SK-N-SH (cell line): ENCODE measurements at regions not wholly inside any gene's neighbourhood (a gene's known extent, or its start where the extent isn't known, plus 50 kb on each side); places are given as distances from the start of the nearest gene placed in this dataset.

Experiments used
- CTCF ChIA-PET: fragments of 300-600, 350-600 bp; formaldehyde crosslinking; extraction: SDS; loops from one replicate; lab custom pipeline; 2021; lab: Yijun Ruan, JAX
- POLR2A ChIA-PET: fragments of 350-600 bp; sonication (Branson Sonifier 250); formaldehyde crosslinking; extraction: SDS; loops from one replicate; lab custom pipeline; 2020; ENCODE audit warnings: antibody characterized with exemption, inconsistent platforms; lab: Yijun Ruan, JAX
- DNase-seq: peaks from one replicate; pipeline ENCODE4 v3.0.0; 2012
- H2AFZ ChIP-seq: fragments of 200-600 bp; sonication (generic); 2 replicates; pipeline ENCODE4 v1.8.1; 2016; ENCODE audit warnings: antibody characterized with exemption, mild to moderate bottlenecking, low read depth
- H3F3A ChIP-seq: fragments of 200-600 bp; sonication (generic); replicated peaks from 2 replicates; pipeline ENCODE3; 2016; ENCODE audit warnings: antibody characterized with exemption, mild to moderate bottlenecking; ENCODE audit not compliant: insufficient read depth
- H3K27ac ChIP-seq, 2 experiments: fragments of 200-500 bp in 1 of 2; fragments of 200-600 bp in 1 of 2; sonication (Bioruptor generic) in 1 of 2; sonication (generic), shearing (Covaris generic) in 1 of 2; 2 replicates each; pipeline versions ENCODE4 v1.5.1 to v1.6.1; 2014 to 2016; ENCODE audit warnings: low read depth in 2 of 2, inconsistent platforms in 1 of 2, low read length in 1 of 2, mild to moderate bottlenecking in 1 of 2, mixed read lengths in 1 of 2
- H3K27me3 ChIP-seq: fragments of 200-600 bp; sonication (generic), shearing (Covaris generic); 2 replicates; pipeline ENCODE4 v1.6.1; 2016; ENCODE audit warnings: mixed run types; ENCODE audit not compliant: insufficient read depth
- H3K36me3 ChIP-seq, 2 experiments: fragments of 200-500 bp in 1 of 2; fragments of 200-600 bp in 1 of 2; sonication (Bioruptor generic) in 1 of 2; sonication (generic) in 1 of 2; replicated peaks in 1 of 2; 2 replicates each; pipeline versions ENCODE3 to v1.5.1; 2014 to 2016; ENCODE audit warnings: low read length in 1 of 2, mild to moderate bottlenecking in 1 of 2; ENCODE audit not compliant: insufficient read depth in 2 of 2, control insufficient read depth in 1 of 2
- H3K4me1 ChIP-seq, 2 experiments: fragments of 200-500 bp in 1 of 2; fragments of 200-600 bp in 1 of 2; sonication (Bioruptor generic) in 1 of 2; sonication (generic), shearing (Covaris generic) in 1 of 2; 2 replicates each; pipeline versions ENCODE4 v1.5.1 to v1.6.1; 2014 to 2016; ENCODE audit warnings: low read depth in 1 of 2, low read length in 1 of 2, mixed run types in 1 of 2; ENCODE audit not compliant: insufficient read depth in 2 of 2, control insufficient read depth in 1 of 2
- H3K4me2 ChIP-seq: fragments of 200-600 bp; sonication (generic), shearing (Covaris generic); 2 replicates; pipeline ENCODE4 v1.6.1; 2017; ENCODE audit warnings: mixed run types
- H3K4me3 ChIP-seq, 2 experiments: fragments of 200-500 bp in 1 of 2; fragments of 200-600 bp in 1 of 2; sonication (Bioruptor generic) in 1 of 2; sonication (generic), shearing (Covaris generic) in 1 of 2; 2 replicates each; pipeline versions ENCODE4 v1.5.1 to v1.8.1; 2014 to 2016; ENCODE audit warnings: low read depth in 2 of 2, inconsistent platforms in 1 of 2, low read length in 1 of 2, mild to moderate bottlenecking in 1 of 2, mixed read lengths in 1 of 2, moderate library complexity in 1 of 2
- H3K79me2 ChIP-seq: fragments of 200-600 bp; sonication (generic); 2 replicates; pipeline ENCODE4 v1.8.1; 2017; ENCODE audit warnings: mild to moderate bottlenecking; ENCODE audit not compliant: insufficient read depth
- H3K9ac ChIP-seq: fragments of 200-600 bp; sonication (generic); 2 replicates; pipeline ENCODE4 v1.6.1; 2017; ENCODE audit warnings: mixed run types
- H3K9me2 ChIP-seq: fragments of 200-600 bp; sonication (generic); 2 replicates; pipeline ENCODE4 v1.6.1; 2017; ENCODE audit warnings: mixed run types
- H3K9me3 ChIP-seq: fragments of 200-600 bp; sonication (generic); 2 replicates; pipeline ENCODE4 v1.6.1; 2017; ENCODE audit warnings: mixed run types, mild to moderate bottlenecking, moderate library complexity
- H4K20me1 ChIP-seq: fragments of 200-600 bp; sonication (generic); 2 replicates; pipeline ENCODE4 v1.6.1; 2017; ENCODE audit warnings: mild to moderate bottlenecking, mixed run types; ENCODE audit not compliant: insufficient read depth
- EP300 ChIP-seq, 2 experiments: IDR thresholded peaks; 2 replicates each; pipeline versions ENCODE4 v1.4.0 to v1.6.1; 2012; ENCODE audit warnings: borderline replicate concordance in 1 of 2, low read depth in 1 of 2, low read length in 1 of 2
- FOXM1 ChIP-seq: IDR thresholded peaks from 2 replicates; pipeline ENCODE4 v1.4.0; 2012; ENCODE audit warnings: low read depth, mild to moderate bottlenecking
- GABPA ChIP-seq: IDR thresholded peaks from 2 replicates; pipeline ENCODE4 v1.4.0; 2012; ENCODE audit warnings: low read depth, mild to moderate bottlenecking
- GATA2 ChIP-seq: sonication (generic); formaldehyde crosslinking; IDR thresholded peaks from 2 replicates; pipeline ENCODE4 v1.5.0; 2020; ENCODE audit warnings: mild to moderate bottlenecking, missing genetic modification reagents
- JUND ChIP-seq: IDR thresholded peaks from 2 replicates; pipeline ENCODE4 v1.4.0; 2012
- MAX ChIP-seq: IDR thresholded peaks from 2 replicates; pipeline ENCODE4 v1.4.0; 2012; ENCODE audit warnings: low read depth
- MEF2A ChIP-seq: IDR thresholded peaks from 2 replicates; pipeline ENCODE4 v1.4.0; 2012; ENCODE audit warnings: low read depth, borderline replicate concordance
- NFIC ChIP-seq: IDR thresholded peaks from 2 replicates; pipeline ENCODE4 v1.4.0; 2012; ENCODE audit warnings: borderline replicate concordance
- NRF1 ChIP-seq: IDR thresholded peaks from 2 replicates; pipeline ENCODE4 v1.6.1; 2012; ENCODE audit warnings: low read depth, mild to moderate bottlenecking, low read length
- PBX3 ChIP-seq: IDR thresholded peaks from 2 replicates; pipeline ENCODE4; 2012
- RAD21 ChIP-seq: IDR thresholded peaks from 2 replicates; pipeline ENCODE4 v1.6.1; 2012; ENCODE audit warnings: mild to moderate bottlenecking, low read length
- RCOR1 ChIP-seq: fragments of 150-350 bp; IDR thresholded peaks from 2 replicates; pipeline ENCODE4 v1.6.1; 2017; ENCODE audit warnings: antibody characterized with exemption, low read length
- RXRA ChIP-seq: IDR thresholded peaks from 2 replicates; pipeline ENCODE4 v1.4.0; 2012; ENCODE audit warnings: low read depth, mild to moderate bottlenecking, borderline replicate concordance
- SIN3A ChIP-seq: IDR thresholded peaks from 2 replicates; pipeline ENCODE4 v1.6.1; 2012; ENCODE audit warnings: low read depth, mild to moderate bottlenecking, low read length, moderate library complexity, borderline replicate concordance
- TEAD4 ChIP-seq: IDR thresholded peaks from 2 replicates; pipeline ENCODE4 v1.4.0; 2012; ENCODE audit warnings: mild to moderate bottlenecking, borderline replicate concordance; ENCODE audit not compliant: insufficient read depth
- ZBTB33 ChIP-seq: IDR thresholded peaks from 2 replicates; pipeline ENCODE4 v1.4.0; 2012; ENCODE audit warnings: low read depth, borderline replicate concordance
- WGBS: methylation state at CpG from one replicate; pipeline ENCODE4 v1.1.6; 2017; ENCODE audit warnings: low lambda C conversion rate; 5-methylcytosine and 5-hydroxymethylcytosine counted together
- TF ChIP-seq, protein P1 (sequence below): IDR thresholded peaks from 2 replicates; pipeline ENCODE4 v1.6.1; 2012; ENCODE audit warnings: mild to moderate bottlenecking, low read depth, low read length, moderate library complexity
- TF ChIP-seq, protein P2 (sequence below): fragments of 150-350 bp; IDR thresholded peaks from 2 replicates; pipeline ENCODE4 v1.6.1; 2016; ENCODE audit warnings: mild to moderate bottlenecking, low read depth, low read length
- TF ChIP-seq, protein P3 (sequence below): fragments of 200-600 bp; sonication (generic); IDR thresholded peaks from 2 replicates; pipeline ENCODE4 v1.6.1; 2017; ENCODE audit warnings: antibody characterized with exemption, mild to moderate bottlenecking, moderate library complexity

DNA sequence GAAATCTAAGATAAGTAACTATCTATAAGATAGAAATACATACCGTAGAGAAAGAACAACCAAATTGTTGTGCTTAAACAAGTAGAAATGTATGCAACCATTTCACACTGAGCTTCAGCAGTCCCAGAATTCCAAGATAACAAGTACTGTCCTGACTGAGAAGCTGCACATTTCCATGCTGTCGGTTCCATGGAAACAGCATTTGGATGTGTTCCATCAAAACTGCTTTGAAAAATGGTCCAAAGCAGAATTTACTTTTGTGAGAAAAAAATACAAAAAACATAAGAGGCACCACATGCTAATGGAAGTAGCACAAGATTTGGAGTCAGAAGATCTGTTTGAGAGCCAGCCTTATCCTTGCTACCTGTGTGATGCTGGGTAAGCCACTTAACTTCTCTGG is 92.6 kb downstream of the MTERF1 start:
- H4K20me1 ChIP-seq = no peaks in the 10 kb centered on the region
- H3K4me1 ChIP-seq = no peaks in the 10 kb centered on the region; a peak in 1 of 4 replicates
- no peak overlapping the region for H3K4me3 ChIP-seq
- CTCF ChIA-PET = interaction anchor here (0.6 to 1.5 kb wide), 3 partner anchors 42 to 754 kb away, joined by 3 to 7 read pairs (median 3); no protein-coding TSS in a partner anchor
- H3K79me2 ChIP-seq = no peaks in the 10 kb centered on the region
- no peak overlapping the region for H2AFZ ChIP-seq
- no peak for DNase-seq
- no peak overlapping the region for H3K4me2 ChIP-seq
- H3K27me3 ChIP-seq = no peaks in the 10 kb centered on the region
- WGBS = 63% methylated on average over 2 of the region's 2 CpGs
- TF ChIP-seq TEAD4 (no peak), PBX3 (no peak), FOXM1 (no peak), GATA2 (no peak), MEF2A (no peak), RCOR1 (no peak), EP300 (IDR thresholded peaks at IDR 0.05; ENCODE audit: borderline replicate concordance in 1 of 2, low read depth in 1 of 2, low read length in 1 of 2) (no peak), MAX (no peak), ZBTB33 (no peak), NRF1 (no peak), SIN3A (no peak), RAD21 (no peak), RXRA (no peak), NFIC (no peak), GABPA (no peak), JUND (no peak)
- TF ChIP-seq, protein P1, sequence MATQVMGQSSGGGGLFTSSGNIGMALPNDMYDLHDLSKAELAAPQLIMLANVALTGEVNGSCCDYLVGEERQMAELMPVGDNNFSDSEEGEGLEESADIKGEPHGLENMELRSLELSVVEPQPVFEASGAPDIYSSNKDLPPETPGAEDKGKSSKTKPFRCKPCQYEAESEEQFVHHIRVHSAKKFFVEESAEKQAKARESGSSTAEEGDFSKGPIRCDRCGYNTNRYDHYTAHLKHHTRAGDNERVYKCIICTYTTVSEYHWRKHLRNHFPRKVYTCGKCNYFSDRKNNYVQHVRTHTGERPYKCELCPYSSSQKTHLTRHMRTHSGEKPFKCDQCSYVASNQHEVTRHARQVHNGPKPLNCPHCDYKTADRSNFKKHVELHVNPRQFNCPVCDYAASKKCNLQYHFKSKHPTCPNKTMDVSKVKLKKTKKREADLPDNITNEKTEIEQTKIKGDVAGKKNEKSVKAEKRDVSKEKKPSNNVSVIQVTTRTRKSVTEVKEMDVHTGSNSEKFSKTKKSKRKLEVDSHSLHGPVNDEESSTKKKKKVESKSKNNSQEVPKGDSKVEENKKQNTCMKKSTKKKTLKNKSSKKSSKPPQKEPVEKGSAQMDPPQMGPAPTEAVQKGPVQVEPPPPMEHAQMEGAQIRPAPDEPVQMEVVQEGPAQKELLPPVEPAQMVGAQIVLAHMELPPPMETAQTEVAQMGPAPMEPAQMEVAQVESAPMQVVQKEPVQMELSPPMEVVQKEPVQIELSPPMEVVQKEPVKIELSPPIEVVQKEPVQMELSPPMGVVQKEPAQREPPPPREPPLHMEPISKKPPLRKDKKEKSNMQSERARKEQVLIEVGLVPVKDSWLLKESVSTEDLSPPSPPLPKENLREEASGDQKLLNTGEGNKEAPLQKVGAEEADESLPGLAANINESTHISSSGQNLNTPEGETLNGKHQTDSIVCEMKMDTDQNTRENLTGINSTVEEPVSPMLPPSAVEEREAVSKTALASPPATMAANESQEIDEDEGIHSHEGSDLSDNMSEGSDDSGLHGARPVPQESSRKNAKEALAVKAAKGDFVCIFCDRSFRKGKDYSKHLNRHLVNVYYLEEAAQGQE = no peak
- TF ChIP-seq, protein P2, sequence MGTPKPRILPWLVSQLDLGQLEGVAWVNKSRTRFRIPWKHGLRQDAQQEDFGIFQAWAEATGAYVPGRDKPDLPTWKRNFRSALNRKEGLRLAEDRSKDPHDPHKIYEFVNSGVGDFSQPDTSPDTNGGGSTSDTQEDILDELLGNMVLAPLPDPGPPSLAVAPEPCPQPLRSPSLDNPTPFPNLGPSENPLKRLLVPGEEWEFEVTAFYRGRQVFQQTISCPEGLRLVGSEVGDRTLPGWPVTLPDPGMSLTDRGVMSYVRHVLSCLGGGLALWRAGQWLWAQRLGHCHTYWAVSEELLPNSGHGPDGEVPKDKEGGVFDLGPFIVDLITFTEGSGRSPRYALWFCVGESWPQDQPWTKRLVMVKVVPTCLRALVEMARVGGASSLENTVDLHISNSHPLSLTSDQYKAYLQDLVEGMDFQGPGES = no peak
- TF ChIP-seq, protein P3, sequence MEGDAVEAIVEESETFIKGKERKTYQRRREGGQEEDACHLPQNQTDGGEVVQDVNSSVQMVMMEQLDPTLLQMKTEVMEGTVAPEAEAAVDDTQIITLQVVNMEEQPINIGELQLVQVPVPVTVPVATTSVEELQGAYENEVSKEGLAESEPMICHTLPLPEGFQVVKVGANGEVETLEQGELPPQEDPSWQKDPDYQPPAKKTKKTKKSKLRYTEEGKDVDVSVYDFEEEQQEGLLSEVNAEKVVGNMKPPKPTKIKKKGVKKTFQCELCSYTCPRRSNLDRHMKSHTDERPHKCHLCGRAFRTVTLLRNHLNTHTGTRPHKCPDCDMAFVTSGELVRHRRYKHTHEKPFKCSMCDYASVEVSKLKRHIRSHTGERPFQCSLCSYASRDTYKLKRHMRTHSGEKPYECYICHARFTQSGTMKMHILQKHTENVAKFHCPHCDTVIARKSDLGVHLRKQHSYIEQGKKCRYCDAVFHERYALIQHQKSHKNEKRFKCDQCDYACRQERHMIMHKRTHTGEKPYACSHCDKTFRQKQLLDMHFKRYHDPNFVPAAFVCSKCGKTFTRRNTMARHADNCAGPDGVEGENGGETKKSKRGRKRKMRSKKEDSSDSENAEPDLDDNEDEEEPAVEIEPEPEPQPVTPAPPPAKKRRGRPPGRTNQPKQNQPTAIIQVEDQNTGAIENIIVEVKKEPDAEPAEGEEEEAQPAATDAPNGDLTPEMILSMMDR = no peak
- TF ChIP-seq, all 33 proteins: peak for 0
- H3F3A ChIP-seq = no peaks in the 10 kb centered on the region
- H3K27ac ChIP-seq = no peak overlapping the region
- POLR2A ChIA-PET = no interaction called here
- H3K36me3 ChIP-seq = no peaks in the 10 kb centered on the region
- H3K9ac ChIP-seq = no peak overlapping the region
- no peaks in the 10 kb centered on the region for H3K9me2 ChIP-seq
- no peaks in the 10 kb centered on the region for H3K9me3 ChIP-seq
